HEK293T (cell line): ENCODE measurements at regions not wholly inside any gene's neighbourhood (a gene's known extent, or its start where the extent isn't known, plus 50 kb on each side); places are given as distances from the start of the nearest gene placed in this dataset.

Experiments used
- ARNT ChIP-seq: fragments of 450-650 bp; IDR thresholded peaks from 2 replicates; pipeline ENCODE4 v1.6.1; 2017; ENCODE audit warnings: mild to moderate bottlenecking
- BHLHE40 ChIP-seq: fragments of 450-650 bp; IDR thresholded peaks from 2 replicates; pipeline ENCODE4 v1.6.1; 2016; ENCODE audit warnings: mild to moderate bottlenecking, moderate library complexity, borderline replicate concordance
- CTBP1 ChIP-seq: fragments of 450-650 bp; IDR thresholded peaks from 2 replicates; pipeline ENCODE4 v1.6.1; 2016; ENCODE audit warnings: borderline replicate concordance
- ELF4 ChIP-seq: fragments of 450-650 bp; IDR thresholded peaks from 2 replicates; pipeline ENCODE4 v1.6.1; 2017; ENCODE audit warnings: antibody characterized with exemption
- FOXK2 ChIP-seq: fragments of 450-650 bp; IDR thresholded peaks from 2 replicates; pipeline ENCODE4 v1.6.1; 2016; ENCODE audit warnings: mild to moderate bottlenecking
- FOXM1 ChIP-seq: fragments of 450-650 bp; IDR thresholded peaks from 2 replicates; pipeline ENCODE4 v1.6.1; 2017; ENCODE audit warnings: mild to moderate bottlenecking, borderline replicate concordance
- HDGF ChIP-seq: fragments of 450-650 bp; IDR thresholded peaks from 2 replicates; pipeline ENCODE4 v1.6.1; 2017; ENCODE audit warnings: antibody characterized with exemption, borderline replicate concordance
- L3MBTL2 ChIP-seq: fragments of 450-650 bp; conservative IDR thresholded peaks from 2 replicates; pipeline ENCODE4 v1.6.1; 2016; ENCODE audit warnings: mild to moderate bottlenecking
- NFRKB ChIP-seq: fragments of 450-650 bp; IDR thresholded peaks from 2 replicates; pipeline ENCODE4 v1.6.1; 2016; ENCODE audit warnings: mild to moderate bottlenecking, moderate library complexity
- SP1 ChIP-seq: fragments of 450-650 bp; IDR thresholded peaks from 2 replicates; pipeline ENCODE4 v1.6.1; 2017
- SUZ12 ChIP-seq: fragments of 450-650 bp; IDR thresholded peaks from 2 replicates; pipeline ENCODE4 v1.6.1; 2016; ENCODE audit warnings: mild to moderate bottlenecking
- TARDBP ChIP-seq: fragments of 450-650 bp; IDR thresholded peaks from 2 replicates; pipeline ENCODE4 v1.6.1; 2016
- TF ChIP-seq, protein P1 (sequence below): fragments of 450-650 bp; IDR thresholded peaks from 2 replicates; pipeline ENCODE4 v1.6.1; 2016

DNA sequence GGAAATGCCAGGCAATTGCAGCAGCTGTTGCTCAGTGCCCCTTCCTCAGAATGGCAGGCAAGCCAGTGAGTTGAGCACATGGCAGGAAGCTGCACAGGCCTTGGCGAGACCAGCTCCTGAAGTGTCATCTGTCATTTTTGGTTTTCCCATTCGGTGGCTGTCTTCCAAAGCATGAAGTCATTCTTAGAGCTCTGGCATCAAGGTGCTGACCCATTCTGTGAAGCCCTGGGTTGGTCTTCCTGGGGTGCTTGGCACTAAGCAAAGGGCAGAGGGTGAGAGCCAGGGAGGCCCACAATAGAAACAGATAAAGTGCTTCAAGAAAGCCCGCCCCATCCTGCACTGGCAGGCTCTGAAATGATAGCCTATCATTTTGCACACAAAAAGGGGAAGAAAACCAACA, 150.5 kb downstream of the VAPA start:
- no peak for TF ChIP-seq SUZ12
- TF ChIP-seq, protein P1, sequence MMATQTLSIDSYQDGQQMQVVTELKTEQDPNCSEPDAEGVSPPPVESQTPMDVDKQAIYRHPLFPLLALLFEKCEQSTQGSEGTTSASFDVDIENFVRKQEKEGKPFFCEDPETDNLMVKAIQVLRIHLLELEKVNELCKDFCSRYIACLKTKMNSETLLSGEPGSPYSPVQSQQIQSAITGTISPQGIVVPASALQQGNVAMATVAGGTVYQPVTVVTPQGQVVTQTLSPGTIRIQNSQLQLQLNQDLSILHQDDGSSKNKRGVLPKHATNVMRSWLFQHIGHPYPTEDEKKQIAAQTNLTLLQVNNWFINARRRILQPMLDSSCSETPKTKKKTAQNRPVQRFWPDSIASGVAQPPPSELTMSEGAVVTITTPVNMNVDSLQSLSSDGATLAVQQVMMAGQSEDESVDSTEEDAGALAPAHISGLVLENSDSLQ, result no peak
- no peak for TF ChIP-seq ARNT
- no peak for TF ChIP-seq HDGF
- TF ChIP-seq FOXK2, result no peak
- TF ChIP-seq NFRKB, result no peak
- TF ChIP-seq L3MBTL2, result no peak
- no peak for TF ChIP-seq CTBP1
- TF ChIP-seq FOXM1, result no peak
- no peak for TF ChIP-seq TARDBP
- no peak for TF ChIP-seq ELF4
- TF ChIP-seq SP1, result no peak
- TF ChIP-seq BHLHE40, result no peak
